ENCODE measurements at regions not wholly inside any gene's neighbourhood (a gene's known extent, or its start where the extent isn't known, plus 50 kb on each side); places are given as distances from the start of the nearest gene placed in this dataset.

GRCh38 chrX:69323786-69324720 lies 158.8 kb upstream of the PJA1 start:
- Mint-ChIP-seq H3K9me3 (no peaks in the 10 kb centered on the region), H3K4me1 (no peaks in the 10 kb centered on the region)
- no peak for ATAC-seq (ENCODE audit: low read depth)

GRCh38 chrX:69321789-69322188 lies 156.5 kb upstream of the PJA1 start:
- H3K4me3 Mint-ChIP-seq: no peak overlapping the region
- no peaks in the 10 kb centered on the region for H3K9me3 Mint-ChIP-seq
- H3K27ac Mint-ChIP-seq: no peak overlapping the region
- no peak for ATAC-seq (ENCODE audit: low read depth)
- no peaks in the 10 kb centered on the region for H3K36me3 Mint-ChIP-seq
- H3K27me3 Mint-ChIP-seq: peaks cover 2% of the 10 kb centered on the region
- no peak for DNase-seq (ENCODE audit: low spot score in 2 of 2)
- no peaks in the 10 kb centered on the region for H3K4me1 Mint-ChIP-seq

More at GRCh38 chrX:69323786-69324720, 158.8 kb upstream of the PJA1 start:
- Mint-ChIP-seq H3K27ac (no peak overlapping the region), H3K27me3 (peaks cover 2% of the 10 kb centered on the region), H3K4me3 (no peak overlapping the region), H3K36me3 (no peaks in the 10 kb centered on the region)
- no peak for DNase-seq (ENCODE audit: low spot score in 2 of 2)

GRCh38 chrX:69321006-69321655 lies 155.9 kb upstream of the PJA1 start:
- DNase-seq (ENCODE audit: low spot score in 2 of 2) (no peak), ATAC-seq (ENCODE audit: low read depth) (no peak)
- H3K36me3 Mint-ChIP-seq: no peaks in the 10 kb centered on the region
- H3K4me3 Mint-ChIP-seq: no peak overlapping the region
- H3K27ac Mint-ChIP-seq: no peak overlapping the region
- peaks cover 2% of the 10 kb centered on the region for H3K27me3 Mint-ChIP-seq
- H3K4me1 Mint-ChIP-seq: no peaks in the 10 kb centered on the region
- no peaks in the 10 kb centered on the region for H3K9me3 Mint-ChIP-seq

GRCh38 chrX:69320116-69320515 lies 154.9 kb upstream of the PJA1 start:
- peaks cover 2% of the 10 kb centered on the region for H3K27me3 Mint-ChIP-seq
- no peaks in the 10 kb centered on the region for H3K36me3 Mint-ChIP-seq
- DNase-seq (ENCODE audit: low spot score in 2 of 2): no peak
- no peaks in the 10 kb centered on the region for H3K9me3 Mint-ChIP-seq
- no peak overlapping the region for H3K4me3 Mint-ChIP-seq
- H3K27ac Mint-ChIP-seq: no peak overlapping the region
- H3K4me1 Mint-ChIP-seq: no peaks in the 10 kb centered on the region
- no peak for ATAC-seq (ENCODE audit: low read depth)

- DNase-seq (ENCODE audit: low spot score in 2 of 2): no peak
These were observed 154.1 kb upstream of the PJA1 start for GRCh38 chrX:69319376-69319775.

GRCh38 chrX:69318651-69319340 lies 153.5 kb upstream of the PJA1 start:
- ATAC-seq (ENCODE audit: low read depth): no peak
- H3K27ac Mint-ChIP-seq: no peak overlapping the region

More at GRCh38 chrX:69319376-69319775, 154.1 kb upstream of the PJA1 start:
- no peak overlapping the region for H3K27ac Mint-ChIP-seq
- H3K9me3 Mint-ChIP-seq: no peaks in the 10 kb centered on the region
- H3K4me1 Mint-ChIP-seq: no peaks in the 10 kb centered on the region
- no peak for ATAC-seq (ENCODE audit: low read depth)
- H3K27me3 Mint-ChIP-seq: peaks cover 2% of the 10 kb centered on the region
- no peaks in the 10 kb centered on the region for H3K36me3 Mint-ChIP-seq
- H3K4me3 Mint-ChIP-seq: no peak overlapping the region

GRCh38 chrX:69317721-69318120 lies 152.5 kb upstream of the PJA1 start:
- Mint-ChIP-seq H3K36me3 (no peaks in the 10 kb centered on the region), H3K4me3 (no peak overlapping the region), H3K27me3 (peaks cover 2% of the 10 kb centered on the region)

More at GRCh38 chrX:69318651-69319340, 153.5 kb upstream of the PJA1 start:
- Mint-ChIP-seq H3K4me3 (no peak overlapping the region), H3K27me3 (peaks cover 2% of the 10 kb centered on the region), H3K9me3 (no peaks in the 10 kb centered on the region), H3K36me3 (no peaks in the 10 kb centered on the region), H3K4me1 (no peaks in the 10 kb centered on the region)
- no peak for DNase-seq (ENCODE audit: low spot score in 2 of 2)

GRCh38 chrX:69314436-69315348 lies 149.4 kb upstream of the PJA1 start:
- no peaks in the 10 kb centered on the region for H3K36me3 Mint-ChIP-seq

More at GRCh38 chrX:69317721-69318120, 152.5 kb upstream of the PJA1 start:
- H3K9me3 Mint-ChIP-seq: no peaks in the 10 kb centered on the region
- no peak overlapping the region for H3K27ac Mint-ChIP-seq
- no peak for DNase-seq (ENCODE audit: low spot score in 2 of 2)
- no peaks in the 10 kb centered on the region for H3K4me1 Mint-ChIP-seq
- ATAC-seq (ENCODE audit: low read depth): no peak

GRCh38 chrX:69313617-69314290 lies 148.5 kb upstream of the PJA1 start:
- no peaks in the 10 kb centered on the region for H3K9me3 Mint-ChIP-seq

More at GRCh38 chrX:69314436-69315348, 149.4 kb upstream of the PJA1 start:
- no peak overlapping the region for H3K27ac Mint-ChIP-seq
- H3K4me3 Mint-ChIP-seq: no peak overlapping the region
- peaks cover 2% of the 10 kb centered on the region for H3K27me3 Mint-ChIP-seq
- no peaks in the 10 kb centered on the region for H3K9me3 Mint-ChIP-seq
- H3K4me1 Mint-ChIP-seq: no peaks in the 10 kb centered on the region
- ATAC-seq (ENCODE audit: low read depth) (no peak), DNase-seq (ENCODE audit: low spot score in 2 of 2) (no peak)

GRCh38 chrX:69311936-69312670 lies 146.8 kb upstream of the PJA1 start:
- H3K27me3 Mint-ChIP-seq: no peaks in the 10 kb centered on the region
- ATAC-seq (ENCODE audit: low read depth): no peak
- no peaks in the 10 kb centered on the region for H3K9me3 Mint-ChIP-seq
- no peak for DNase-seq (ENCODE audit: low spot score in 2 of 2)
- no peaks in the 10 kb centered on the region for H3K4me1 Mint-ChIP-seq
- no peaks in the 10 kb centered on the region for H3K36me3 Mint-ChIP-seq
- H3K27ac Mint-ChIP-seq: no peak overlapping the region
- H3K4me3 Mint-ChIP-seq: no peak overlapping the region

More at GRCh38 chrX:69313617-69314290, 148.5 kb upstream of the PJA1 start:
- DNase-seq (ENCODE audit: low spot score in 2 of 2) (no peak), ATAC-seq (ENCODE audit: low read depth) (no peak)
- H3K27ac Mint-ChIP-seq: no peak overlapping the region
- H3K4me3 Mint-ChIP-seq: no peak overlapping the region
- H3K4me1 Mint-ChIP-seq: no peaks in the 10 kb centered on the region
- H3K27me3 Mint-ChIP-seq: no peaks in the 10 kb centered on the region
- H3K36me3 Mint-ChIP-seq: no peaks in the 10 kb centered on the region

- Mint-ChIP-seq H3K27ac (no peak overlapping the region), H3K4me3 (no peak overlapping the region), H3K36me3 (no peaks in the 10 kb centered on the region), H3K9me3 (no peaks in the 10 kb centered on the region), H3K4me1 (no peaks in the 10 kb centered on the region), H3K27me3 (peaks cover 3% of the 10 kb centered on the region)
- ATAC-seq (ENCODE audit: low read depth) (no peak), DNase-seq (ENCODE audit: low spot score in 2 of 2) (no peak)
These were observed 144.0 kb upstream of the PJA1 start for GRCh38 chrX:69309074-69309792.

- no peak for ATAC-seq (ENCODE audit: low read depth)
- no peak overlapping the region for H3K4me3 Mint-ChIP-seq
- H3K36me3 Mint-ChIP-seq: no peaks in the 10 kb centered on the region
- H3K4me1 Mint-ChIP-seq: no peaks in the 10 kb centered on the region
- peaks cover 6% of the 10 kb centered on the region for H3K27me3 Mint-ChIP-seq
- no peak for DNase-seq (ENCODE audit: low spot score in 2 of 2)
- H3K27ac Mint-ChIP-seq: no peak overlapping the region
- no peaks in the 10 kb centered on the region for H3K9me3 Mint-ChIP-seq
These were observed 142.5 kb upstream of the PJA1 start for GRCh38 chrX:69307756-69308155.

Measured in memory B cell (primary cell).